Activated effector memory CD4-positive, alpha-beta T cell treated with Interleukin-2 at 50 U/mL for 16 hours (primary cell): ENCODE measurements at regions not wholly inside any gene's neighbourhood (a gene's known extent, or its start where the extent isn't known, plus 50 kb on each side); places are given as distances from the start of the nearest gene placed in this dataset.
"Not testable (repeated sequence)": the region's sequence is repeated elsewhere in the genome, so short reads cannot be mapped to it uniquely, and the experiment has no call there.

ENCODE experiments used
- DNase-seq: peaks from one replicate; pipeline ENCODE4 v3.0.0-alpha.2; 2020

GRCh38 chr15:69660658-69661405 lies 208.2 kb downstream of the RPLP1 start:
- no peak for DNase-seq

DNA sequence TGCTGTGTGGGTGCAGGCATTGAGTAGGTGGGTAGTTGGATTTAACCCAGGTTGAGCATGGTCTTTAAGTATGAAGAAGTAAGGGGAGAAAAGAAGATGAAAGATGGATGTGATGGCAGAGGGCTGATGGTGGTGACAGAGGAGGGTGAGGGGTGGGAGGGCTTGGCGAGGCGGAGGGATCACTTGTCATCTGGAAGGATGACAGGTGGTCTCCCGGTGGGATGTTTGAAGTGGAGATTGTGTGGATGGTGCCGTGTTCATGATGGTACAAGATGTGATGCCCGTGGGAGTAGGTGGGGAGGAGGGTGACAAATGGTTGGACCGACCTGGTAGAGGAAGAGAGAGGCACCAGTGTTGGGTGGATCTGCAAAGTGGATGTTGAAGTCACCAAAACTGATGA lies 208.8 kb downstream of the RPLP1 start:
- DNase-seq = no peak

DNA sequence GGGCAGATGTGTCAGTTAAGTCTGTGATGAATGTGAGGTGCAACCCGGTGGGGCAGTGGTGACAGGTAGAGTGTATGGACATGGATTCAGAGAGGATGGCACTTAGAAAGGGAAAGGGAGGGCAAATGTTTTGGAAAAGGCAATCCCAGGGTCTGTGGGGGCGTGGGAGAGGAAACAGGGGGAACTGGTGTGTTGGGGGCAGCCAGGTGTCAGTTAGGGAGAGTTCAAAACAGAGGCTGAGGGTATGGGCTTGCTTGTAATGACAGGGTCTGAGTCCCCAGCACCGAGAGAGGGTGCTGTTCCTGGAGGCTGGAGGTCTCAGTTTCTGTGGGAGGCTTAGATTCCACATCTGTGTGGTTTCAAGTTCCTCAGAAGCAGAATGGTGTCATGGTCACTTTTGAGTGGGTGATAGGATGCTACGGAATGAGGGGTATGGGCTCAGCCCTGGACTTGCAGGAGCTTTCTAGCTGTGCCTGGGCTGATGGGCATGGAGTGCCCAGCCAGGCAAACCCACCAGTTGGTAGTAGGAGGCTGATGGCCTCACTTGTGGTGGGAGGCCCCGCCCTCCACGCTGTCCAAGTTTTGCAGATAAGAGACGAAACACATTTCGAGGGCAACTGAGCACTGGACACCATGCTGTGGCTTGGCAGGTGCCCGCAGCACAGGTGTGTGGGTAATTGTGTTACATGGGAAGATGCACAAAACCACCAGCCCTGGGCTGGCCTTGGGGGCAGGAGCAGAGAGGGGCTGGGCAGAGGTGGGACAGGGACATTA lies 209.4 kb downstream of the RPLP1 start:
- no peak for DNase-seq

DNA sequence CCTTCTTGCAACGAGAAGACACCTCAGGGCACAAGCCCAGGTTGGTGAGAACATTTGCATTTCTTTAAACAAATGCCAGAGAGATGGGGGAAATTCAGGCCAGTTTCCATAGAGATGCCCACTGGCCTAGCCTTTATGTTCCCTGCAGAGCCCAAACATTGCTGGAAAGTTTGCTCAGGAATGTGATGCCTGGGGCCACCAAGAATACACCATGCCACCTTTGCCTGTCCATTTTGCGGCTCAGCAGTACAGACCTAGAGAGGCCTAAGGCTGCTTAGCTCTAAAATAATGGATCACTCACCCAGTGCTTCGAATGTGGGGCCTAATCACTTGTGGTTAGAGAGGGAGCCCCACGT lies 210.0 kb downstream of the RPLP1 start:
- DNase-seq = no peak

GRCh38 chr15:69663441-69663840 lies 210.8 kb downstream of the RPLP1 start:
- DNase-seq = no peak

DNA sequence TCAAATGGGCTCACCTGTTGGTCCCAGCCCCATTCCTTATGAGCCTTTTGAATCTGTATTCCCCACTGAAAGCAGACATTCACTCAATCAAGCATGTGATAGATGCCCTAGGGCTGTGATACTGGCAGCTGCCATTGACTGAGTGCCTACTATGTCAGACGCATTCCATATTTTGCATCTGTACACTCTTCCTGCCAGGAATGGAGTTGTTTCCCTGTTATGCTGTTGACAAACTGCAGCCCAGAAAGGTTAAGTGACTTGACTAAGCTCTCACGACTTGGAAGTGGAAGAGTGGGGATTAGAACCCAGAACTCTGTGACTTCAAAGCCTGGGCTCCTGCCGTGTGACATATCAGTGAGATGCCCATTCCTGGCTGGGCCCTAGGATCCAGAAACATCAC lies 211.4 kb downstream of the RPLP1 start:
- DNase-seq = no peak

- DNase-seq = no peak
These were observed 212.3 kb downstream of the RPLP1 start for GRCh38 chr15:69664572-69665571.

- no peak for DNase-seq
These were observed 213.1 kb downstream of the RPLP1 start for GRCh38 chr15:69665641-69666111.

DNA sequence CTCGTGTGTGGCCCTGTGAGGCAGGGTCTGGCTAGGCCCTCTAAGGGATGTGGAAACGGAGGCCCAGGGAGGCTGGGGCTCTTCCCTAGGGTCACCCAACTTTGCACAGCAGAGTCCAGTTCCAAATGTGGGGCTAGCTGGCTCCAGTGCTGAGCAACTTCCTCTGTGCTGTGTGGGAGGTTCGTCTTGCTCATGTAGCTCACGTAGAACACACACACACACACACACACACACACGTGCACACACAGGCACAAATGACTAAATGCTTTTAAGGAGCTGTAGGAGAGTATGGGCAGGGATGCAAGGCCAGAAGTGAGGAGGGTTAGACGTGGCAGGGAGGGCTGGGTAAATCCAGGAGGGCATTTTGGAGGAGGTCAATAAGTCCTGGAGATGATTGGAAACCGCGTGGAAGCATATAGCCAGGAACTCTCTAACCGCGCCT lies 213.8 kb downstream of the RPLP1 start:
- DNase-seq = no peak

- no peak for DNase-seq
These were observed 214.5 kb downstream of the RPLP1 start for GRCh38 chr15:69666921-69667811.

DNA sequence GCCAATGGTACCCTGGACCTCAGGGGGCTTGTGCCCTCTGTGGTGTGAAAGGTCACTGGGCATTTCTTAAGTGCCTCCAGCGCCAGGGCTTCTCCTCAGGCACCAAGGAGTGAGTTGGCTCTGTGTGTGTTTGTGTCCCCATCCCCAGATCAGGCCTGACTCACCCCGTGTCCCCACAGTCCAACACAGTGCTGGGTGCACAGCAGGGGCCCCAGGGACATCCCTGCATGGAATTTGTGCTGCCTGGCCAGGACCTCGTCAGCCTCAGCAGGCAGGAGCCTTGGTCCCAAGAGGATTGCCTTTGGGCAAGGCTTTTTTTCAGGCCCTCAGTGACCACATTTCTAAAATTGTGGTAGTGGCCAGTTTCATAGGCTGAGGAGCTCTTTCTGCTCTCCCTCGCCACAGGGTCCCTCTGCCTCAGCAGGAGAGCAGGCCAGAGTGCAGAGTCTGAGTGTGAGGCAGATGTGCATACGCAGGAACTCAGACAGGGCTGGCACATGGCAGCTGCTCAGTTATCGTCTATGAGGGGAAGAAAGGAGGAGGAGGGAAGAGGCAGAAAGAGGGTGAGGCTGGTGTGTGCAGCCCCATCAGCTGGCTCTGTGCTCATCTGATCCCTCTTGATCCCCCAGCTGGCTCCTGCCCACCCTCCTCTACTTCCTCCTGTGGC lies 215.6 kb downstream of the RPLP1 start:
- DNase-seq = no peak

DNA sequence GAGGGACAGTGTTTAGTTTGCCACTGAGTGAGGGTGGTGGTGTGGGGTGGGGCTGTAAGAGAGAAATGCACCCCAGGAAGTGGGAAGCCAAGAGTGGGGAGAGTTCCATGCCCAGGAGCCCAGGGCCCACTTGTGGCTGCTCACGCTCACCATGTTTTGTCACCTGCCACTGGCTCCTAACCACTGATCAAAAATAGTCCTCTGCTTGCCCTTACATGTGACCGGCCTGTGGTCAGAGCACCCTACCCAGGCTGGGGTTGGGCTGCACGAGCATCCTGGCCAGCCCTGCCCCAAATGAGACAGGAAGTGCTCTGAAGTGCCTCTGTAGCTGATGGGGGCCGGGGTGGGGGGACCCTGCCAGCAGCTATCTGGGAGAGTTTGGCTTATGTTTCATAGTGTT lies 216.3 kb downstream of the RPLP1 start:
- peak; percentile 27 for DNase-seq

- DNase-seq = no peak
These were observed 216.8 kb downstream of the RPLP1 start for GRCh38 chr15:69669446-69669845.

- no peak for DNase-seq
These were observed 220.8 kb downstream of the RPLP1 start for GRCh38 chr15:69673291-69673881.

- DNase-seq = no peak
These were observed 223.1 kb downstream of the RPLP1 start for GRCh38 chr15:69675731-69676130.

DNA sequence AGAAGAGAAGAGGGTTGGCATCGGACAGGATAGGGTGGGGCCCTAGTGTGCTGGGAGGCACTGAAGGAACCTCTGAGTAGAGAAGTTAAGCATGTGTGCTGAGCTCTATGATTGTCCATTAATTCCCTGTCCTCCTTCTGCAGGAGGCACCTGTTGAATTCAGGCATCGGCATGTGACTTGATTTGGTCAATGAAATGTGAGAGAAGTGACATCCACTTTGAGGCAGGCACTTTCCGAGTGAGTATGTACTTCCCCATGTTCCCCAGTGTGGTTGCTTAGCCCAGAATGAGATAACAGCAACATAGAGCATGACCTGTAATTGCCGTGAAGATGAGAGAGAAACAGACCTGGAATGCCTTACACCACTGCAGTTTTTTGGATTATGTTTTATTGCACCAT lies 224.8 kb downstream of the RPLP1 start:
- DNase-seq = no peak

- no peak for DNase-seq
These were observed 227.1 kb downstream of the RPLP1 start for GRCh38 chr15:69679623-69680228.

GRCh38 chr15:69684823-69685222 lies 232.2 kb downstream of the RPLP1 start:
- DNase-seq = not testable (repeated sequence)

- no peak for DNase-seq
These were observed 233.2 kb downstream of the RPLP1 start for GRCh38 chr15:69685512-69686452.
